Neural crest cell (in vitro differentiated cells): ENCODE measurements at regions not wholly inside any gene's neighbourhood (a gene's known extent, or its start where the extent isn't known, plus 50 kb on each side); places are given as distances from the start of the nearest gene placed in this dataset.
A peak's percentile ranks its signal among the peaks of the same experiment; 100 is the strongest.
"Not testable (repeated sequence)": the region's sequence is repeated elsewhere in the genome, so short reads cannot be mapped to it uniquely, and the experiment has no call there.

Source experiments
- DNase-seq: peaks from one replicate; pipeline ENCODE4 v3.0.0; 2021; ENCODE audit warnings: low read depth, mixed read lengths, low spot score
- H3K27ac Mint-ChIP-seq: one replicate; pipeline ENCODE4 v1.8.0; 2021; ENCODE audit warnings: mild to moderate bottlenecking, mixed read lengths; ENCODE audit not compliant: unreplicated experiment
- H3K27me3 Mint-ChIP-seq: 2 replicates; pipeline ENCODE4 v1.8.0; 2021; ENCODE audit warnings: low read depth, mild to moderate bottlenecking, mixed read lengths
- H3K36me3 Mint-ChIP-seq: 2 replicates; pipeline ENCODE4 v1.8.0; 2021; ENCODE audit warnings: low read depth, mild to moderate bottlenecking, mixed read lengths
- H3K4me1 Mint-ChIP-seq: 2 replicates; pipeline ENCODE4 v1.8.0; 2021; ENCODE audit warnings: mixed read lengths
- H3K4me3 Mint-ChIP-seq: one replicate; pipeline ENCODE4 v1.8.0; 2021; ENCODE audit warnings: mild to moderate bottlenecking, mixed read lengths
- H3K9me3 Mint-ChIP-seq: 2 replicates; pipeline ENCODE4 v1.8.0; 2021; ENCODE audit warnings: mixed read lengths
- CTCF ChIP-seq: fragments of 200-600 bp; sonication (generic); conservative IDR thresholded peaks from 2 replicates; pipeline ENCODE4 v1.5.0; 2021; ENCODE audit warnings: antibody characterized with exemption, mild to moderate bottlenecking

- no peaks in the 10 kb centered on the region for H3K9me3 Mint-ChIP-seq
- H3K4me1 Mint-ChIP-seq, result peaks cover 6% of the 10 kb centered on the region
- no peaks in the 10 kb centered on the region for H3K36me3 Mint-ChIP-seq
- DNase-seq, result no peak
- H3K4me3 Mint-ChIP-seq, result no peak overlapping the region
- no peaks in the 10 kb centered on the region for H3K27me3 Mint-ChIP-seq
- no peak for TF ChIP-seq CTCF
- no peak overlapping the region for H3K27ac Mint-ChIP-seq
These were observed 111.7 kb upstream of the SETBP1 start for GRCh38 chr18:44568986-44569385.

GRCh38 chr18:44569391-44570055, 111.2 kb upstream of the SETBP1 start:
- Mint-ChIP-seq H3K36me3 (no peaks in the 10 kb centered on the region), H3K9me3 (no peaks in the 10 kb centered on the region)
- TF ChIP-seq CTCF, result no peak

GRCh38 chr18:44579028-44579702, 101.5 kb upstream of the SETBP1 start:
- Mint-ChIP-seq H3K27ac (no peak overlapping the region), H3K4me1 (no peaks in the 10 kb centered on the region)

More at GRCh38 chr18:44569391-44570055, 111.2 kb upstream of the SETBP1 start:
- no peak overlapping the region for H3K27ac Mint-ChIP-seq
- DNase-seq, result no peak
- peaks cover 6% of the 10 kb centered on the region for H3K4me1 Mint-ChIP-seq
- no peaks in the 10 kb centered on the region for H3K27me3 Mint-ChIP-seq
- H3K4me3 Mint-ChIP-seq, result no peak overlapping the region

GRCh38 chr18:44579745-44580144, 100.9 kb upstream of the SETBP1 start:
- H3K4me1 Mint-ChIP-seq, result no peaks in the 10 kb centered on the region
- H3K27ac Mint-ChIP-seq, result no peak overlapping the region
- H3K4me3 Mint-ChIP-seq, result no peak overlapping the region
- H3K36me3 Mint-ChIP-seq, result peaks cover 3% of the 10 kb centered on the region
- no peaks in the 10 kb centered on the region for H3K27me3 Mint-ChIP-seq
- TF ChIP-seq CTCF, result no peak
- no peak for DNase-seq
- peaks cover 11% of the 10 kb centered on the region for H3K9me3 Mint-ChIP-seq

More at GRCh38 chr18:44579028-44579702, 101.5 kb upstream of the SETBP1 start:
- H3K27me3 Mint-ChIP-seq, result no peaks in the 10 kb centered on the region
- peaks cover 3% of the 10 kb centered on the region for H3K36me3 Mint-ChIP-seq
- peaks cover 11% of the 10 kb centered on the region for H3K9me3 Mint-ChIP-seq
- no peak for DNase-seq
- no peak overlapping the region for H3K4me3 Mint-ChIP-seq
- TF ChIP-seq CTCF, result peak; percentile 70

DNA sequence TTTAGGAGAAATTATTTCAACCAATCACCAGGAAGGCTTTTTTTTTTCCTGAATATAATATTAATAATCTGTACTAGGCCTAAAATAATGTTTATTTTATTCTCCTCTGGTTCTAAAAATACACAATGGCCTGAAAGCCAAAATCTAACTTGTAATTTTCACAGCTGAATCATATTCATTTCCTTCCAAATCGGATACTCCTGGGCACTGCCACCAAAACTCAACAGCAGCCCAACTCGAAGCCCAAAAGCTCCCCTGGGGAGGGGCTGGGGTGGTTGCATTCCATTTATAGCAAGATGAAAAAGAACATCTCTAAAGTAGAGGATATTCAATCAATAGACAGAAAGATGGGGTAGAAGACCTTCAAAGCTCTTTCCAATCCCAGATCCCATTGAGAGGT, 100.5 kb upstream of the SETBP1 start:
- H3K27me3 Mint-ChIP-seq, result no peaks in the 10 kb centered on the region
- no peak overlapping the region for H3K27ac Mint-ChIP-seq
- peaks cover 3% of the 10 kb centered on the region for H3K36me3 Mint-ChIP-seq
- no peak for TF ChIP-seq CTCF
- peaks cover 11% of the 10 kb centered on the region for H3K9me3 Mint-ChIP-seq
- H3K4me3 Mint-ChIP-seq, result no peak overlapping the region
- DNase-seq, result no peak
- no peaks in the 10 kb centered on the region for H3K4me1 Mint-ChIP-seq

GRCh38 chr18:44580782-44581181, 99.9 kb upstream of the SETBP1 start:
- H3K4me3 Mint-ChIP-seq, H3K27ac Mint-ChIP-seq, H3K36me3 Mint-ChIP-seq, H3K4me1 Mint-ChIP-seq, H3K27me3 Mint-ChIP-seq, DNase-seq: not testable (repeated sequence)
- H3K9me3 Mint-ChIP-seq, result peaks cover 11% of the 10 kb centered on the region
